ENCODE measurements at regions not wholly inside any gene's neighbourhood (a gene's known extent, or its start where the extent isn't known, plus 50 kb on each side); places are given as distances from the start of the nearest gene placed in this dataset.
A peak's percentile ranks its signal among the peaks of the same experiment; 100 is the strongest.

- no peak overlapping the region for H2BK120ac ChIP-seq (ENCODE audit: insufficient read depth, low read length, poor library complexity)
Measured at GRCh38 chr6:150730801-150731457, 131.2 kb downstream of the PLEKHG1 start.

DNA sequence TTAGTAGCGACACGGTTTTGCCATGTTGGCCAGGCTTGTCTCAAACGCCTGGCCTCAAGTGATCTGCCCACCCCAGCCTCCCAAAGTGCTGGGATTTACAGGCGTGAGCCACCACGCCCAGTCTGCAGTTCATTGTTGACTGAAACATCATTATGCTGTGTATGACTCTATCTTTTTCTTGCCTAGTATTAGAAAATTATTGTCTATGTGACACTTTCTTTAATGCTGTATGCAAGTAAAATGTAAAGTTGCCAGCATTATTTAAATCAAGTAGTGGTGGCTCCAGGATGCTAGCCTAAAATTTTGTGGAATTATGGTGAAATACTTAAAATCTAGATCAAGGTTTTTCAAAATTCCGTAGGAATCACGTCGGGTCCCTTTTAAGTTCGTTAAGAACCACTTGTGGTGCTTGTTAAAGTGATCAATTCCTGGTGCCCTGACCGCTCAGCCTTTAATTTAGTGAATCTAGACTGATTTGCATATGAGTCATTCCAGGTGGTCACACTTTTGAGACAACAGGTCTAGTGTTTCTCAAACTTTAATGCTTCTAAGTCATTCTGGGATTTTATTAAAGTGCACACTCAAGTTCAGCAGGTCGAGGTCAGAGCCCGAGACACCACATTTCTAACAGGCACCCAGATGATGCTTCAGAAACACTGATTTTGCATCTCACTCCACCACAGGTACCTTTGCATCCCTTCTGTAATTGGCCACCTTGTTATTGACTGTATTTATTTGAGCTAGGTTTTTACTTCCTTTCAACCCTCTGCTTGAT lies 132.6 kb upstream of the MTHFD1L start:
- DNase-seq = no peak
- H2BK5ac ChIP-seq (ENCODE audit: low read depth, low read length, poor library complexity) = no peak overlapping the region

More at GRCh38 chr6:150730801-150731457, 131.2 kb downstream of the PLEKHG1 start:
- H3K14ac ChIP-seq (ENCODE audit: low read length) = no peak overlapping the region
- no peak overlapping the region for H2BK12ac ChIP-seq (ENCODE audit: low read length)
- H3K4me2 ChIP-seq (ENCODE audit: low read length) = no peak overlapping the region
- no peak for DNase-seq
- no peak overlapping the region for H4K12ac ChIP-seq (ENCODE audit: low read depth, low read length)
- peaks cover 4 to 8% of the 10 kb centered on the region in 2 experiments for H3K36me3 ChIP-seq (ENCODE audit: control insufficient read depth in 1 of 2, insufficient read depth in 2 of 2, low read length in 2 of 2)
- peaks cover 1% of the 10 kb centered on the region for H3K9me3 ChIP-seq (ENCODE audit: insufficient read depth, low read depth, low read length)
- no peaks in the 10 kb centered on the region for H3K27me3 ChIP-seq (ENCODE audit: insufficient read depth, low read length)
- no peak overlapping the region for H3K4ac ChIP-seq (ENCODE audit: low read depth, low read length)
- no peak overlapping the region for H2AFZ ChIP-seq (ENCODE audit: insufficient read depth, low read length, poor library complexity)
- no peak overlapping the region for H3K27ac ChIP-seq (ENCODE audit: low read depth, low read length)
- H3K18ac ChIP-seq (ENCODE audit: low read length) = no peak overlapping the region
- no peaks in the 10 kb centered on the region for H3K4me1 ChIP-seq (ENCODE audit: control insufficient read depth in 1 of 2, insufficient read depth in 2 of 2, low read length in 2 of 2)
- H4K8ac ChIP-seq (ENCODE audit: low read depth, low read length) = no peak overlapping the region
- H3K79me2 ChIP-seq (ENCODE audit: control insufficient read depth, insufficient read depth, low read length, poor library complexity) = no peaks in the 10 kb centered on the region
- H3K79me1 ChIP-seq (ENCODE audit: low read length) = no peaks in the 10 kb centered on the region
- no peak overlapping the region for H3K4me3 ChIP-seq (ENCODE audit: low read depth, low read length)
- no CpG with 5 or more reads among the region's 7 CpGs for WGBS (ENCODE audit: extremely low coverage, insufficient coverage, insufficient read length)
- H2AK5ac ChIP-seq (ENCODE audit: low read length) = no peak overlapping the region
- H2BK5ac ChIP-seq (ENCODE audit: low read depth, low read length, poor library complexity) = no peak overlapping the region
- H3K9ac ChIP-seq (ENCODE audit: low read length) = no peak overlapping the region
- no peak overlapping the region for H4K91ac ChIP-seq (ENCODE audit: low read depth, low read length)
- no peak overlapping the region for H3K23ac ChIP-seq (ENCODE audit: low read length)

DNA sequence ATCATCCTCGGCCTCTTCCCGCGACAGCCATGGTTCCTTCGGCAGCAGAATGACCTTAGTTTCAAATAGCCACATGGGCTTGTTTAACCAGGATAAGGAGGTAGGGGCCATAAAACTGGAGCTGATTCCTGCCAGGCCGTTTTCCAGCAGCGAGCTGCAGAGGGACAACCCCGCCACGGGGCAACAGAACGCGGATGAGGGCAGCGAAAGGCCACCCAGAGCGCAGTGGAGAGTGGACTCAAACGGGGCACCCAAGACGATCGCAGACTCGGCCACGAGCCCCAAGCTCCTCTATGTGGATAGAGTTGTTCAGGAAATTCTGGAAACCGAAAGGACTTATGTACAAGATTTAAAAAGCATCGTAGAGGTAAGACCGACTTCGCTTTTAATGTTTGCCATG lies 131.8 kb upstream of the MTHFD1L start:
- Histone ChIP-seq H3K14ac (ENCODE audit: low read length) (no peak overlapping the region), H2AFZ (ENCODE audit: insufficient read depth, low read length, poor library complexity) (no peak overlapping the region), H2BK120ac (ENCODE audit: insufficient read depth, low read length, poor library complexity) (no peak overlapping the region), H3K27ac (ENCODE audit: low read depth, low read length) (no peak overlapping the region), H3K36me3 (ENCODE audit: control insufficient read depth in 1 of 2, insufficient read depth in 2 of 2, low read length in 2 of 2) (peaks cover 4 to 8% of the 10 kb centered on the region in 2 experiments), H3K18ac (ENCODE audit: low read length) (no peak overlapping the region), H3K79me2 (ENCODE audit: control insufficient read depth, insufficient read depth, low read length, poor library complexity) (no peaks in the 10 kb centered on the region), H3K4me2 (ENCODE audit: low read length) (no peak overlapping the region), H3K9ac (ENCODE audit: low read length) (no peak overlapping the region), H3K4ac (ENCODE audit: low read depth, low read length) (no peak overlapping the region), H4K91ac (ENCODE audit: low read depth, low read length) (no peak overlapping the region), H2BK5ac (ENCODE audit: low read depth, low read length, poor library complexity) (no peak overlapping the region), H3K4me3 (ENCODE audit: low read depth, low read length) (no peak overlapping the region), H4K8ac (ENCODE audit: low read depth, low read length) (no peak overlapping the region), H3K9me3 (ENCODE audit: insufficient read depth, low read depth, low read length) (peaks cover 1% of the 10 kb centered on the region), H3K79me1 (ENCODE audit: low read length) (no peaks in the 10 kb centered on the region), H2BK12ac (ENCODE audit: low read length) (no peak overlapping the region), H3K4me1 (ENCODE audit: control insufficient read depth in 1 of 2, insufficient read depth in 2 of 2, low read length in 2 of 2) (no peaks in the 10 kb centered on the region), H3K27me3 (ENCODE audit: insufficient read depth, low read length) (no peaks in the 10 kb centered on the region), H4K12ac (ENCODE audit: low read depth, low read length) (no peak overlapping the region), H2AK5ac (ENCODE audit: low read length) (no peak overlapping the region), H3K23ac (ENCODE audit: low read length) (no peak overlapping the region)
- WGBS (ENCODE audit: extremely low coverage, insufficient coverage, insufficient read length) = no CpG with 5 or more reads among the region's 21 CpGs
- no peak for DNase-seq

More for the DNA sequence above, 132.6 kb upstream of the MTHFD1L start:
- no peaks in the 10 kb centered on the region for H3K79me2 ChIP-seq (ENCODE audit: control insufficient read depth, insufficient read depth, low read length, poor library complexity)
- H2AK5ac ChIP-seq (ENCODE audit: low read length) = no peak overlapping the region
- H3K4me3 ChIP-seq (ENCODE audit: low read depth, low read length) = no peak overlapping the region
- peaks cover 1% of the 10 kb centered on the region for H3K9me3 ChIP-seq (ENCODE audit: insufficient read depth, low read depth, low read length)
- no peak overlapping the region for H3K4ac ChIP-seq (ENCODE audit: low read depth, low read length)
- no peak overlapping the region for H3K9ac ChIP-seq (ENCODE audit: low read length)
- H3K27me3 ChIP-seq (ENCODE audit: insufficient read depth, low read length) = no peaks in the 10 kb centered on the region
- no peak overlapping the region for H2BK120ac ChIP-seq (ENCODE audit: insufficient read depth, low read length, poor library complexity)
- H3K18ac ChIP-seq (ENCODE audit: low read length) = peak overlapping the region; percentile 65
- no peak overlapping the region for H2BK12ac ChIP-seq (ENCODE audit: low read length)
- no peak overlapping the region for H3K27ac ChIP-seq (ENCODE audit: low read depth, low read length)
- no CpG with 5 or more reads among the region's 12 CpGs for WGBS (ENCODE audit: extremely low coverage, insufficient coverage, insufficient read length)
- H2AFZ ChIP-seq (ENCODE audit: insufficient read depth, low read length, poor library complexity) = no peak overlapping the region
- H3K23ac ChIP-seq (ENCODE audit: low read length) = no peak overlapping the region
- H3K36me3 ChIP-seq (ENCODE audit: control insufficient read depth in 1 of 2, insufficient read depth in 2 of 2, low read length in 2 of 2) = peaks cover 4 to 8% of the 10 kb centered on the region in 2 experiments
- H3K79me1 ChIP-seq (ENCODE audit: low read length) = no peaks in the 10 kb centered on the region
- no peak overlapping the region for H3K14ac ChIP-seq (ENCODE audit: low read length)
- no peak overlapping the region for H4K12ac ChIP-seq (ENCODE audit: low read depth, low read length)
- no peak overlapping the region for H4K8ac ChIP-seq (ENCODE audit: low read depth, low read length)
- no peak overlapping the region for H3K4me2 ChIP-seq (ENCODE audit: low read length)
- no peaks in the 10 kb centered on the region for H3K4me1 ChIP-seq (ENCODE audit: control insufficient read depth in 1 of 2, insufficient read depth in 2 of 2, low read length in 2 of 2)
- no peak overlapping the region for H4K91ac ChIP-seq (ENCODE audit: low read depth, low read length)

DNA sequence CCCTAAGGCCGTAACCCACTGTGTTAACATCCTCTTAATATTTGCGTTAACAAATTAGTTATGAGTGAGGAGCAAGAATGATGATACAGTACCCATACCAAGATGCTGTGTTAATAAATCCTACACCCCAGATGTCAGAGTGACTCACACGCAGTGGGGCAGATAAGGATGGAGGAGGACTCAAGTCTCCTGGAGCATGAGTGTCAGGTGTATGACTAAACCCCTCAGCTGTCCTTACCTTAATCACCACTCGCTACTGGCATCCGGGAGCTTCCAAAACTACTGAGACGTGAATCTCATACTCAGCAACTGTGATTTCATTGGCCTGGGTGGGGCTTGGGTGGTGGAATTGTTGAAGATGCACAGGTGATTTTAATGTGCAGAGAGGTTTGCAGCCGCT lies 131.3 kb upstream of the MTHFD1L start:
- no peaks in the 10 kb centered on the region for H3K79me2 ChIP-seq (ENCODE audit: control insufficient read depth, insufficient read depth, low read length, poor library complexity)
- H4K12ac ChIP-seq (ENCODE audit: low read depth, low read length) = no peak overlapping the region
- no peak overlapping the region for H3K23ac ChIP-seq (ENCODE audit: low read length)
- H3K14ac ChIP-seq (ENCODE audit: low read length) = no peak overlapping the region
- H2AK5ac ChIP-seq (ENCODE audit: low read length) = no peak overlapping the region
- H3K4ac ChIP-seq (ENCODE audit: low read depth, low read length) = no peak overlapping the region
- no peak overlapping the region for H4K8ac ChIP-seq (ENCODE audit: low read depth, low read length)
- no peaks in the 10 kb centered on the region for H3K79me1 ChIP-seq (ENCODE audit: low read length)
- no peak overlapping the region for H4K91ac ChIP-seq (ENCODE audit: low read depth, low read length)
- no peak overlapping the region for H2BK5ac ChIP-seq (ENCODE audit: low read depth, low read length, poor library complexity)
- DNase-seq = peak; percentile 23 to 39
- H3K4me2 ChIP-seq (ENCODE audit: low read length) = no peak overlapping the region
- H3K4me3 ChIP-seq (ENCODE audit: low read depth, low read length) = no peak overlapping the region
- peaks cover 4 to 8% of the 10 kb centered on the region in 2 experiments for H3K36me3 ChIP-seq (ENCODE audit: control insufficient read depth in 1 of 2, insufficient read depth in 2 of 2, low read length in 2 of 2)
- H3K9me3 ChIP-seq (ENCODE audit: insufficient read depth, low read depth, low read length) = peaks cover 1% of the 10 kb centered on the region
- H3K27ac ChIP-seq (ENCODE audit: low read depth, low read length) = no peak overlapping the region
- no peaks in the 10 kb centered on the region for H3K27me3 ChIP-seq (ENCODE audit: insufficient read depth, low read length)
- no peak overlapping the region for H2BK12ac ChIP-seq (ENCODE audit: low read length)
- no CpG with 5 or more reads among the region's 7 CpGs for WGBS (ENCODE audit: extremely low coverage, insufficient coverage, insufficient read length)
- H3K9ac ChIP-seq (ENCODE audit: low read length) = no peak overlapping the region
- H3K18ac ChIP-seq (ENCODE audit: low read length) = no peak overlapping the region
- no peak overlapping the region for H2BK120ac ChIP-seq (ENCODE audit: insufficient read depth, low read length, poor library complexity)
- H3K4me1 ChIP-seq (ENCODE audit: control insufficient read depth in 1 of 2, insufficient read depth in 2 of 2, low read length in 2 of 2) = no peaks in the 10 kb centered on the region
- H2AFZ ChIP-seq (ENCODE audit: insufficient read depth, low read length, poor library complexity) = no peak overlapping the region
